OCI-LY7 (cell line): ENCODE measurements at regions not wholly inside any gene's neighbourhood (a gene's known extent, or its start where the extent isn't known, plus 50 kb on each side); places are given as distances from the start of the nearest gene placed in this dataset.

ENCODE experiments used
- EZH2phosphoT487 ChIP-seq: fragments of 200-600 bp; sonication (generic); IDR thresholded peaks from 2 replicates; pipeline ENCODE4 v1.6.1; 2018; ENCODE audit warnings: low read depth, borderline replicate concordance, mild to moderate bottlenecking, mixed run types, antibody characterized with exemption, low read length, moderate library complexity, mixed read lengths
- TF ChIP-seq, protein P1 (sequence below): fragments of 200-600 bp; sonication (generic); conservative IDR thresholded peaks from 2 replicates; pipeline ENCODE4 v1.5.1; 2014; ENCODE audit warnings: mild to moderate bottlenecking, antibody characterized with exemption, low read length, moderate library complexity, mixed read lengths

DNA sequence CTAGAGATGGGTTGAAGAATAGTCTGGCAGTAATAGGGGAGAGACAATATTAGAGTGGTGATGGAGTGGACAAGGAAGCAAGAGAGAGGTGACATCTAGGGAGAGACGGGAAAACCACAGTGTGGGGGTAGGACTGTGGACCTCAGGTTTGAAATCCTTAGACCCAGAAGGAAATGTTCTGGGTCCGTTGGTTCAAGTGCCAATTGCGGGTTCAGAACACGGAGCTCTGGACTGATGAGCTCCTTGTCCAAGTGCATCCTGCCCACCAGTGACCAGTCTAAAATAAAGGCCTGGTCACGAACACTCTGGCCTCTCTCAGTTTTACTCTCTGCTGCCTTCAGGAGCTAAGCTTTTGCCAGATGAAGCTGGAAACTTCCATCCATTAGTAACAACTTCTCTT lies 174.0 kb downstream of the LINC00237 start:
- TF ChIP-seq, protein P1, sequence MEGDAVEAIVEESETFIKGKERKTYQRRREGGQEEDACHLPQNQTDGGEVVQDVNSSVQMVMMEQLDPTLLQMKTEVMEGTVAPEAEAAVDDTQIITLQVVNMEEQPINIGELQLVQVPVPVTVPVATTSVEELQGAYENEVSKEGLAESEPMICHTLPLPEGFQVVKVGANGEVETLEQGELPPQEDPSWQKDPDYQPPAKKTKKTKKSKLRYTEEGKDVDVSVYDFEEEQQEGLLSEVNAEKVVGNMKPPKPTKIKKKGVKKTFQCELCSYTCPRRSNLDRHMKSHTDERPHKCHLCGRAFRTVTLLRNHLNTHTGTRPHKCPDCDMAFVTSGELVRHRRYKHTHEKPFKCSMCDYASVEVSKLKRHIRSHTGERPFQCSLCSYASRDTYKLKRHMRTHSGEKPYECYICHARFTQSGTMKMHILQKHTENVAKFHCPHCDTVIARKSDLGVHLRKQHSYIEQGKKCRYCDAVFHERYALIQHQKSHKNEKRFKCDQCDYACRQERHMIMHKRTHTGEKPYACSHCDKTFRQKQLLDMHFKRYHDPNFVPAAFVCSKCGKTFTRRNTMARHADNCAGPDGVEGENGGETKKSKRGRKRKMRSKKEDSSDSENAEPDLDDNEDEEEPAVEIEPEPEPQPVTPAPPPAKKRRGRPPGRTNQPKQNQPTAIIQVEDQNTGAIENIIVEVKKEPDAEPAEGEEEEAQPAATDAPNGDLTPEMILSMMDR: no peak
- TF ChIP-seq EZH2phosphoT487: no peak
